ENCODE measurements at regions not wholly inside any gene's neighbourhood (a gene's known extent, or its start where the extent isn't known, plus 50 kb on each side); places are given as distances from the start of the nearest gene placed in this dataset.

DNA sequence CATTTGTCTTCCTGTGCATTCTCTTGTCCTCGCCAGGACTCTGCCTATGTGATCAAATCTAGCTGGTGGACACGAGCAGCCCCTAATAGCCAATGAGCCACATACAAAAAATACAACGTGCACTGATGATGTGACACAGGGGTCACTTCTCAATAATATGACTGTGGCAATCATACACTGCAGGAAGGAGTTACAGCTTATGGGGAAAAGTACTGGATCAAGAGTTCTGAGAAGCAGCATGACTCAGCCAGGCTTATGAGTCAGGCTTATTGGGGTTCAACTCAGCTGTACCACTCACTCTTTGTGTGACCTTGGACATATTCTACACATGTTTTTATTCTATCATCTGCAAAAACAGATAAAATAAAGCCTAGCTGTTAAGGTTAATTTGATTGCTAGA is 889.4 kb upstream of the TENM4 start:
- no peak for TF ChIP-seq EP300 (IDR thresholded peaks at IDR 0.05)
- TF ChIP-seq, protein P1, sequence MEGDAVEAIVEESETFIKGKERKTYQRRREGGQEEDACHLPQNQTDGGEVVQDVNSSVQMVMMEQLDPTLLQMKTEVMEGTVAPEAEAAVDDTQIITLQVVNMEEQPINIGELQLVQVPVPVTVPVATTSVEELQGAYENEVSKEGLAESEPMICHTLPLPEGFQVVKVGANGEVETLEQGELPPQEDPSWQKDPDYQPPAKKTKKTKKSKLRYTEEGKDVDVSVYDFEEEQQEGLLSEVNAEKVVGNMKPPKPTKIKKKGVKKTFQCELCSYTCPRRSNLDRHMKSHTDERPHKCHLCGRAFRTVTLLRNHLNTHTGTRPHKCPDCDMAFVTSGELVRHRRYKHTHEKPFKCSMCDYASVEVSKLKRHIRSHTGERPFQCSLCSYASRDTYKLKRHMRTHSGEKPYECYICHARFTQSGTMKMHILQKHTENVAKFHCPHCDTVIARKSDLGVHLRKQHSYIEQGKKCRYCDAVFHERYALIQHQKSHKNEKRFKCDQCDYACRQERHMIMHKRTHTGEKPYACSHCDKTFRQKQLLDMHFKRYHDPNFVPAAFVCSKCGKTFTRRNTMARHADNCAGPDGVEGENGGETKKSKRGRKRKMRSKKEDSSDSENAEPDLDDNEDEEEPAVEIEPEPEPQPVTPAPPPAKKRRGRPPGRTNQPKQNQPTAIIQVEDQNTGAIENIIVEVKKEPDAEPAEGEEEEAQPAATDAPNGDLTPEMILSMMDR (IDR thresholded peaks at IDR 0.05), result no peak
